ENCODE measurements at regions not wholly inside any gene's neighbourhood (a gene's known extent, or its start where the extent isn't known, plus 50 kb on each side); places are given as distances from the start of the nearest gene placed in this dataset.

- Histone ChIP-seq H3K4me3 (no peak overlapping the region), H3K27ac (no peak overlapping the region), H3K36me3 (no peaks in the 10 kb centered on the region), H3K4me1 (no peaks in the 10 kb centered on the region), H3K27me3 (no peaks in the 10 kb centered on the region), H3K9me3 (no peaks in the 10 kb centered on the region)
- TF ChIP-seq POLR2A (IDR thresholded peaks at IDR 0.05) = no peak
- TF ChIP-seq, protein P1, sequence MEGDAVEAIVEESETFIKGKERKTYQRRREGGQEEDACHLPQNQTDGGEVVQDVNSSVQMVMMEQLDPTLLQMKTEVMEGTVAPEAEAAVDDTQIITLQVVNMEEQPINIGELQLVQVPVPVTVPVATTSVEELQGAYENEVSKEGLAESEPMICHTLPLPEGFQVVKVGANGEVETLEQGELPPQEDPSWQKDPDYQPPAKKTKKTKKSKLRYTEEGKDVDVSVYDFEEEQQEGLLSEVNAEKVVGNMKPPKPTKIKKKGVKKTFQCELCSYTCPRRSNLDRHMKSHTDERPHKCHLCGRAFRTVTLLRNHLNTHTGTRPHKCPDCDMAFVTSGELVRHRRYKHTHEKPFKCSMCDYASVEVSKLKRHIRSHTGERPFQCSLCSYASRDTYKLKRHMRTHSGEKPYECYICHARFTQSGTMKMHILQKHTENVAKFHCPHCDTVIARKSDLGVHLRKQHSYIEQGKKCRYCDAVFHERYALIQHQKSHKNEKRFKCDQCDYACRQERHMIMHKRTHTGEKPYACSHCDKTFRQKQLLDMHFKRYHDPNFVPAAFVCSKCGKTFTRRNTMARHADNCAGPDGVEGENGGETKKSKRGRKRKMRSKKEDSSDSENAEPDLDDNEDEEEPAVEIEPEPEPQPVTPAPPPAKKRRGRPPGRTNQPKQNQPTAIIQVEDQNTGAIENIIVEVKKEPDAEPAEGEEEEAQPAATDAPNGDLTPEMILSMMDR (IDR thresholded peaks at IDR 0.05) = no peak
- intact Hi-C loops (cut with DNase I; ENCODE audit: low total_unique reads) = no loop called here
- peak in 1 of 2 donors; percentile 18 for DNase-seq
Observed at GRCh38 chr18:51890762-51891161, 449.2 kb upstream of the DCC start.

GRCh38 chr18:51891876-51892275 is 448.1 kb upstream of the DCC start:
- intact Hi-C loops (cut with DNase I; ENCODE audit: low total_unique reads) = no loop called here
- TF ChIP-seq, protein P1 (IDR thresholded peaks at IDR 0.05) = no peak
- Histone ChIP-seq H3K4me3 (no peak overlapping the region), H3K36me3 (no peaks in the 10 kb centered on the region), H3K27ac (no peak overlapping the region), H3K27me3 (no peaks in the 10 kb centered on the region), H3K4me1 (no peaks in the 10 kb centered on the region), H3K9me3 (no peaks in the 10 kb centered on the region)
- DNase-seq = no peak

DNA sequence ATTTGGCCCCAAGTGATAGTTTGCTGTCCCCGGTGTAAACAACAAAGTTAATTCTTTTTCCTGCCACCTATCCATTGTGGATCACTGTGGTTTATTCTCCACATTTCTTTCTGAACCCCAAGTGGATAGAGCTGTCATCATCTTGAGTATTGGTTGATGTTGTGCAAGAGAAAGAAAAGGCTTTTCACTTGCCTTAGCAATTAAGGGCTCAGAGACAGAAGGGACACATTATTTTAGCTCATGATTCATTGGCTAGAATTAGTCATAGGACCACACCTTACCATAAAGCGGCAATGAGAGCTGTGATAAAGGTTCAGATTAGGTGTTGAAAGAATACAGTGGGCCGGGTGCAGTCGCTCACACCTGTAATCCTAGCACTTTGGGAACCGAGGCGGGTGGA is 442.1 kb upstream of the DCC start:
- no peak for TF ChIP-seq POLR2A (IDR thresholded peaks at IDR 0.05)
- TF ChIP-seq, protein P1 (IDR thresholded peaks at IDR 0.05) = no peak
- DNase-seq = no peak
- Histone ChIP-seq H3K4me3 (no peak overlapping the region), H3K4me1 (no peaks in the 10 kb centered on the region), H3K27me3 (no peaks in the 10 kb centered on the region), H3K9me3 (no peaks in the 10 kb centered on the region), H3K27ac (no peak overlapping the region), H3K36me3 (no peaks in the 10 kb centered on the region)
- intact Hi-C loops (cut with DNase I; ENCODE audit: low total_unique reads) = no loop called here

DNA sequence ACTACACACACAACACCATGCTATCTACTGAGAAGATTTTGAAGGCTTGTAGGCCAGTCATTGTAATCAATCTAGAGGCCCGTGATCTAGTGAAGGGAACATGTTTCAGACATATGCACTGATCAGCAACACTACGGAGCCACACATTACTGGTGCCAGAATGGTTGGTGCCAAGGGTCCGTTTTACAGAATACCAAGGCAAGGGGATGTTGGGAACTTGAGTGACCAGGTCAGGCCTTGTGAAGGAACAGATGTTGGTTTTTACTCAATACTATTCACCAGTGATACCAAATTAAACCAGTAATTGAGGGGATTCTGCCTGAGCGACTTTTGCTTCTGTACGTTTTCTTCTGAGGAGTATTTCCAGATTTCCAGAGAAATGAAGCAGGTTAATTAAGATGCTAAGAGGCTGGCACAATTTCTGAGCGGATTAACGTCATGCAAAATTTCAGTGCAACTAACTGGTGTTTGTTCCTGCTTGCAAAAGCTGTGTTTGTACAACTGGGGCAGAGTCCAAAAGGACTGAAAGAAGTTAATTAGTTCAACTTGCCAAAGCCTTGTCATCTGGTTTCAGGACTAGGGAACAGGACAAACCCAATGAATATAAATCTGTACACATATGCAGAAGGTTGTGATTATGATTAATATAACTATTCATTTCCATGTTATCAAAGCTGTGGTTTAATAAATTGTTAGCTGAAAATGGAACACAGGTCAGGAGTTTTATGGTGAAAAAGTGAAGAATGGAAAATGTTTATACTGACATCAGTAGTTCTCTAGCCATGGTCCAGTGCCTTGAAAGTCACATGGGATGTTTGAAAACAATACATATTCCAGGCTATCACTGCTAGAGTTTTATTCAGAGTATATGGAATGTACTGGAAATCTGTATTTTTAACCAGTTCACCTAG is 432.1 kb upstream of the DCC start:
- DNase-seq = no peak
- H3K4me3 ChIP-seq = no peak overlapping the region
- intact Hi-C loops (cut with DNase I; ENCODE audit: low total_unique reads) = no loop called here
- H3K9me3 ChIP-seq = no peaks in the 10 kb centered on the region
- TF ChIP-seq, protein P1 (IDR thresholded peaks at IDR 0.05) = no peak
- no peak for TF ChIP-seq POLR2A (IDR thresholded peaks at IDR 0.05)
- H3K27ac ChIP-seq = no peak overlapping the region
- H3K36me3 ChIP-seq = no peaks in the 10 kb centered on the region
- no peaks in the 10 kb centered on the region for H3K27me3 ChIP-seq
- H3K4me1 ChIP-seq = no peaks in the 10 kb centered on the region

GRCh38 chr18:51908598-51908944 is 431.4 kb upstream of the DCC start:
- Histone ChIP-seq H3K4me1 (no peaks in the 10 kb centered on the region), H3K36me3 (no peaks in the 10 kb centered on the region), H3K4me3 (no peak overlapping the region), H3K27ac (no peak overlapping the region), H3K27me3 (no peaks in the 10 kb centered on the region), H3K9me3 (no peaks in the 10 kb centered on the region)
- DNase-seq = no peak
- TF ChIP-seq, protein P1 (IDR thresholded peaks at IDR 0.05) = no peak
- TF ChIP-seq POLR2A (IDR thresholded peaks at IDR 0.05) = no peak
- intact Hi-C loops (cut with DNase I; ENCODE audit: low total_unique reads) = no loop called here

Measured in uterus (tissue), 3 donors.